ENCODE measurements at regions not wholly inside any gene's neighbourhood (a gene's known extent, or its start where the extent isn't known, plus 50 kb on each side); places are given as distances from the start of the nearest gene placed in this dataset.

- TF ChIP-seq CTCF (IDR thresholded peaks at IDR 0.05; ENCODE audit: extremely low read depth, missing control alignments), result no peak
- DNase-seq (ENCODE audit: low spot score), result no peak
Measured at GRCh38 chr6:167467793-167468431, 143.0 kb downstream of the TTLL2 start.

GRCh38 chr6:167469101-167469500 is 144.2 kb downstream of the TTLL2 start:
- no peak for DNase-seq (ENCODE audit: low spot score)
- TF ChIP-seq CTCF (IDR thresholded peaks at IDR 0.05; ENCODE audit: extremely low read depth, missing control alignments), result no peak

- TF ChIP-seq CTCF (IDR thresholded peaks at IDR 0.05; ENCODE audit: extremely low read depth, missing control alignments), result no peak
- no peak for DNase-seq (ENCODE audit: low spot score)
Measured at GRCh38 chr6:167469672-167470071, 144.8 kb downstream of the TTLL2 start.

- no peak for DNase-seq (ENCODE audit: low spot score)
- TF ChIP-seq CTCF (IDR thresholded peaks at IDR 0.05; ENCODE audit: extremely low read depth, missing control alignments), result no peak
Measured at GRCh38 chr6:167470101-167470835, 145.4 kb downstream of the TTLL2 start.

- TF ChIP-seq CTCF (IDR thresholded peaks at IDR 0.05; ENCODE audit: extremely low read depth, missing control alignments), result no peak
- no peak for DNase-seq (ENCODE audit: low spot score)
Measured at GRCh38 chr6:167470836-167471547, 146.1 kb downstream of the TTLL2 start.

GRCh38 chr6:167471548-167471930 is 146.7 kb downstream of the TTLL2 start:
- DNase-seq (ENCODE audit: low spot score), result no peak
- no peak for TF ChIP-seq CTCF (IDR thresholded peaks at IDR 0.05; ENCODE audit: extremely low read depth, missing control alignments)

GRCh38 chr6:167472148-167472547 is 147.3 kb downstream of the TTLL2 start:
- no peak for TF ChIP-seq CTCF (IDR thresholded peaks at IDR 0.05; ENCODE audit: extremely low read depth, missing control alignments)
- no peak for DNase-seq (ENCODE audit: low spot score)
